ENCODE measurements at regions not wholly inside any gene's neighbourhood (a gene's known extent, or its start where the extent isn't known, plus 50 kb on each side); places are given as distances from the start of the nearest gene placed in this dataset.
A peak's percentile ranks its signal among the peaks of the same experiment; 100 is the strongest.

DNA sequence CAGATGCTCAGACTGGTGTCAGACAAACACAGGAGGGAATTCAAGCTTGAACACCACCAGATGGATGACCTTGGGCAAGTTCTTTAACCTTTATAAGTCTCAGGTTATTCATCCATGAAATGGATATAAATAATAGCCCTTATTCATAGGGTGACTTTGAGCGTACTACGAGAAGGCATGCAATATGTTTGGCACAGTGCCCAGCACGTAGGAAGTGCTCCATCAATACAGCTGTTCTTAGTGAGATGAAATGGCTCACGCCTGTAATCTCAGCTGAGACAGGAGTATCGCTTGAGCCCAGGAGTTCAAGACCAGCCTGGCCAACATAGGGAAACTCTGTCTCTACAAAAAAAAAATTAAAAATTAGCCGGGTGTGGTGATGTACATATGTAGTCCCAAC is 84.8 kb upstream of the FICD start:
- H3K27me3 ChIP-seq (ENCODE audit: control insufficient read depth, insufficient read depth, low read length): no peaks in the 10 kb centered on the region
- no peak overlapping the region for H3K9ac ChIP-seq (ENCODE audit: insufficient read depth, low read length)
- no peak overlapping the region for H3K27ac ChIP-seq (ENCODE audit: insufficient read depth, low read length)
- no peaks in the 10 kb centered on the region for H3K4me1 ChIP-seq (ENCODE audit: control insufficient read depth, extremely low read depth, insufficient read depth, low read length)
- H3K79me2 ChIP-seq (ENCODE audit: control insufficient read depth, insufficient read depth, low read length): no peaks in the 10 kb centered on the region
- H3K4me3 ChIP-seq (replicated peaks in 1 of 4; ENCODE audit: control extremely low read depth in 1 of 4, insufficient read depth in 1 of 4, low read depth in 3 of 4, low read length in 4 of 4): no peak overlapping the region
- no peaks in the 10 kb centered on the region for H3K36me3 ChIP-seq (ENCODE audit: control insufficient read depth, insufficient read depth, low read length)
- no peaks in the 10 kb centered on the region for H3K9me3 ChIP-seq (ENCODE audit: control insufficient read depth, insufficient read depth, low read depth, low read length)
- TF ChIP-seq, protein P1, sequence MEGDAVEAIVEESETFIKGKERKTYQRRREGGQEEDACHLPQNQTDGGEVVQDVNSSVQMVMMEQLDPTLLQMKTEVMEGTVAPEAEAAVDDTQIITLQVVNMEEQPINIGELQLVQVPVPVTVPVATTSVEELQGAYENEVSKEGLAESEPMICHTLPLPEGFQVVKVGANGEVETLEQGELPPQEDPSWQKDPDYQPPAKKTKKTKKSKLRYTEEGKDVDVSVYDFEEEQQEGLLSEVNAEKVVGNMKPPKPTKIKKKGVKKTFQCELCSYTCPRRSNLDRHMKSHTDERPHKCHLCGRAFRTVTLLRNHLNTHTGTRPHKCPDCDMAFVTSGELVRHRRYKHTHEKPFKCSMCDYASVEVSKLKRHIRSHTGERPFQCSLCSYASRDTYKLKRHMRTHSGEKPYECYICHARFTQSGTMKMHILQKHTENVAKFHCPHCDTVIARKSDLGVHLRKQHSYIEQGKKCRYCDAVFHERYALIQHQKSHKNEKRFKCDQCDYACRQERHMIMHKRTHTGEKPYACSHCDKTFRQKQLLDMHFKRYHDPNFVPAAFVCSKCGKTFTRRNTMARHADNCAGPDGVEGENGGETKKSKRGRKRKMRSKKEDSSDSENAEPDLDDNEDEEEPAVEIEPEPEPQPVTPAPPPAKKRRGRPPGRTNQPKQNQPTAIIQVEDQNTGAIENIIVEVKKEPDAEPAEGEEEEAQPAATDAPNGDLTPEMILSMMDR (conservative IDR thresholded peaks at IDR 0.05 in 1 of 2, IDR thresholded peaks at IDR 0.05 in 1 of 2; ENCODE audit: low read depth in 1 of 2, low read length in 2 of 2): no peak
- no peak for TF ChIP-seq EZH2 (IDR thresholded peaks at IDR 0.05; ENCODE audit: low read length, missing control alignments)
- H2AFZ ChIP-seq (ENCODE audit: low read length): no peak overlapping the region
- H3K4me2 ChIP-seq (ENCODE audit: extremely low read depth, insufficient read depth, low read length): no peak overlapping the region
- H4K20me1 ChIP-seq (ENCODE audit: control insufficient read depth, extremely low read depth, insufficient read depth, low read length): no peaks in the 10 kb centered on the region
- DNase-seq (ENCODE audit: low read depth in 2 of 2): peak; percentile 8 to 18

DNA sequence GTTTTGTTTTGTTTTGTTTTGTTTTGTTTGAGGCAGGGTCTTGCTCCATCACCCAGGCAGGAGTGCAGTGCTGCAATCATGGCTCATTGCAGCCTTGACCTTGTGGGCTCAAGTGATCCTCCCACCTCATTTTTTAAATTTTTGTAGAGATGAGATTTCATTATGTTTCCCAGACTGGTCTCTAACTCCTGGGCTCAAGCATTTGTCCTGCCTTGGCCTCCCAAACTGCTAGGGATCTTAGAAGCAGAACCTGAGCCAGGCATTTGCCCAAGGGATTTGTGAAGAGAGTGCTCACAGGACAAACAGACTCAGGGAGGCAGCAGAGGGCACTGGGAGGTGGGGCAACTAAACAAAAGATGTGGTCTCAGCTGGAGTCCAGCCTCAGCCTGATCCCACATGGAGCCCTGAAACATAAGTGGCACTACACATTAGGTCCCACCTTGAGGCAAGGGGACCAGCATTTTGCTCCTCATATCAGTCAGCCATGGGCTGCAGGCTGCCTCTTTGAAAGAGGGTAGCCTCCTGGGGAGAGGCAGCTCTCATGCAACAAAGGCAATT is 86.2 kb upstream of the CMKLR1 start:
- H3K79me2 ChIP-seq (ENCODE audit: control insufficient read depth, insufficient read depth, low read length): no peaks in the 10 kb centered on the region
- no peaks in the 10 kb centered on the region for H4K20me1 ChIP-seq (ENCODE audit: control insufficient read depth, extremely low read depth, insufficient read depth, low read length)
- H3K27ac ChIP-seq (ENCODE audit: insufficient read depth, low read length): no peak overlapping the region
- TF ChIP-seq, protein P1 (conservative IDR thresholded peaks at IDR 0.05 in 1 of 2, IDR thresholded peaks at IDR 0.05 in 1 of 2; ENCODE audit: low read depth in 1 of 2, low read length in 2 of 2): no peak
- no peak for TF ChIP-seq EZH2 (IDR thresholded peaks at IDR 0.05; ENCODE audit: low read length, missing control alignments)
- no peaks in the 10 kb centered on the region for H3K9me3 ChIP-seq (ENCODE audit: control insufficient read depth, insufficient read depth, low read depth, low read length)
- no peak overlapping the region for H2AFZ ChIP-seq (ENCODE audit: low read length)
- no peak for DNase-seq (ENCODE audit: low read depth in 2 of 2)
- no peaks in the 10 kb centered on the region for H3K4me1 ChIP-seq (ENCODE audit: control insufficient read depth, extremely low read depth, insufficient read depth, low read length)
- no peaks in the 10 kb centered on the region for H3K27me3 ChIP-seq (ENCODE audit: control insufficient read depth, insufficient read depth, low read length)
- no peaks in the 10 kb centered on the region for H3K36me3 ChIP-seq (ENCODE audit: control insufficient read depth, insufficient read depth, low read length)
- H3K9ac ChIP-seq (ENCODE audit: insufficient read depth, low read length): no peak overlapping the region
- no peak overlapping the region for H3K4me2 ChIP-seq (ENCODE audit: extremely low read depth, insufficient read depth, low read length)
- no peak overlapping the region for H3K4me3 ChIP-seq (replicated peaks in 1 of 4; ENCODE audit: control extremely low read depth in 1 of 4, insufficient read depth in 1 of 4, low read depth in 3 of 4, low read length in 4 of 4)

DNA sequence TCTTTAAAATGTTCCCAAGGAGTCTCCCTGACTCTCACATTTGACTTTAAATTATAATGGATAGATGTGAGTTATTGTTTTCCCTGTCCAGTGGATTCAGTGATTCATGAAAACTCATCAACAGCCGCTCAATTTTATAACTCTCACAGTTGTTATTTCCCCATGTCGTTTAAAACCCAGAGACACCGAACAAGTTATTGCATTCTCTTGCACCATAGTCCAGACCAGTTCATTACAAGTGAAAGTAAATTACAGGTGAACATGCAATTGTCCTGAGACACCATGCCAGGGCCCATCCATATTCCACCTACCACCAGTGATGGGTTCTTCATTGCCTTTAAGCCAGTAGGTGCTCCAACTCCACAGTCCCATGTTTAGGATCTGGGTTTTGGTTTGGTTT is 85.7 kb upstream of the CMKLR1 start:
- TF ChIP-seq EZH2 (IDR thresholded peaks at IDR 0.05; ENCODE audit: low read length, missing control alignments): no peak
- TF ChIP-seq, protein P1 (conservative IDR thresholded peaks at IDR 0.05 in 1 of 2, IDR thresholded peaks at IDR 0.05 in 1 of 2; ENCODE audit: low read depth in 1 of 2, low read length in 2 of 2): no peak
- H3K9ac ChIP-seq (ENCODE audit: insufficient read depth, low read length): no peak overlapping the region
- H2AFZ ChIP-seq (ENCODE audit: low read length): no peak overlapping the region
- H3K4me1 ChIP-seq (ENCODE audit: control insufficient read depth, extremely low read depth, insufficient read depth, low read length): no peaks in the 10 kb centered on the region
- no peaks in the 10 kb centered on the region for H3K9me3 ChIP-seq (ENCODE audit: control insufficient read depth, insufficient read depth, low read depth, low read length)
- DNase-seq (ENCODE audit: low read depth in 2 of 2): no peak
- H3K36me3 ChIP-seq (ENCODE audit: control insufficient read depth, insufficient read depth, low read length): no peaks in the 10 kb centered on the region
- no peaks in the 10 kb centered on the region for H4K20me1 ChIP-seq (ENCODE audit: control insufficient read depth, extremely low read depth, insufficient read depth, low read length)
- H3K27me3 ChIP-seq (ENCODE audit: control insufficient read depth, insufficient read depth, low read length): no peaks in the 10 kb centered on the region
- no peaks in the 10 kb centered on the region for H3K79me2 ChIP-seq (ENCODE audit: control insufficient read depth, insufficient read depth, low read length)
- H3K27ac ChIP-seq (ENCODE audit: insufficient read depth, low read length): no peak overlapping the region
- H3K4me2 ChIP-seq (ENCODE audit: extremely low read depth, insufficient read depth, low read length): no peak overlapping the region
- H3K4me3 ChIP-seq (replicated peaks in 1 of 4; ENCODE audit: control extremely low read depth in 1 of 4, insufficient read depth in 1 of 4, low read depth in 3 of 4, low read length in 4 of 4): no peak overlapping the region
